Stimulated activated naive CD8-positive, alpha-beta T cell treated with anti-CD3 and anti-CD28 coated beads, Interleukin-15, Interleukin-2, amounts not matched to agents 100 ng/mL and 50 ng/mL, for 24 hours (primary cell): ENCODE measurements at regions not wholly inside any gene's neighbourhood (a gene's known extent, or its start where the extent isn't known, plus 50 kb on each side); places are given as distances from the start of the nearest gene placed in this dataset.
"Not testable (repeated sequence)": the region's sequence is repeated elsewhere in the genome, so short reads cannot be mapped to it uniquely, and the experiment has no call there.

Experiments used
- H3K27ac Mint-ChIP-seq: one replicate; pipeline ENCODE4 v1.8.0; 2021; ENCODE audit warnings: mild to moderate bottlenecking, mixed read lengths
- H3K27me3 Mint-ChIP-seq: one replicate; pipeline ENCODE4 v1.8.0; 2021; ENCODE audit warnings: mixed read lengths
- H3K36me3 Mint-ChIP-seq: one replicate; pipeline ENCODE4 v1.8.0; 2021; ENCODE audit warnings: low read depth, mixed read lengths
- H3K4me1 Mint-ChIP-seq: one replicate; pipeline ENCODE4 v1.8.0; 2021; ENCODE audit warnings: low read depth, mixed read lengths
- H3K4me3 Mint-ChIP-seq: one replicate; pipeline ENCODE4 v1.8.0; 2021; ENCODE audit warnings: mild to moderate bottlenecking, mixed read lengths
- H3K9me3 Mint-ChIP-seq: one replicate; pipeline ENCODE4 v1.8.0; 2021; ENCODE audit warnings: mixed read lengths

GRCh38 chr13:87274209-87274819 lies 396.9 kb upstream of the SLITRK5 start:
- Mint-ChIP-seq H3K9me3 (no peaks in the 10 kb centered on the region), H3K36me3 (no peaks in the 10 kb centered on the region), H3K4me1 (no peaks in the 10 kb centered on the region), H3K27me3 (no peaks in the 10 kb centered on the region), H3K27ac (no peak overlapping the region), H3K4me3 (no peak overlapping the region)

GRCh38 chr13:87280139-87280538 lies 391.0 kb upstream of the SLITRK5 start:
- H3K4me1 Mint-ChIP-seq, result no peaks in the 10 kb centered on the region
- no peaks in the 10 kb centered on the region for H3K9me3 Mint-ChIP-seq
- no peak overlapping the region for H3K4me3 Mint-ChIP-seq
- H3K27ac Mint-ChIP-seq, result no peak overlapping the region
- no peaks in the 10 kb centered on the region for H3K27me3 Mint-ChIP-seq
- no peaks in the 10 kb centered on the region for H3K36me3 Mint-ChIP-seq

GRCh38 chr13:87287721-87288120 lies 383.4 kb upstream of the SLITRK5 start:
- Mint-ChIP-seq H3K9me3 (peaks cover 22% of the 10 kb centered on the region), H3K4me3 (no peak overlapping the region), H3K27ac (no peak overlapping the region)

GRCh38 chr13:87295636-87296035 lies 375.5 kb upstream of the SLITRK5 start:
- Mint-ChIP-seq H3K4me1 (no peaks in the 10 kb centered on the region), H3K9me3 (peaks cover 15% of the 10 kb centered on the region), H3K27me3 (no peaks in the 10 kb centered on the region)

More at GRCh38 chr13:87287721-87288120, 383.4 kb upstream of the SLITRK5 start:
- Mint-ChIP-seq H3K4me1 (no peaks in the 10 kb centered on the region), H3K36me3 (no peaks in the 10 kb centered on the region), H3K27me3 (no peaks in the 10 kb centered on the region)

DNA sequence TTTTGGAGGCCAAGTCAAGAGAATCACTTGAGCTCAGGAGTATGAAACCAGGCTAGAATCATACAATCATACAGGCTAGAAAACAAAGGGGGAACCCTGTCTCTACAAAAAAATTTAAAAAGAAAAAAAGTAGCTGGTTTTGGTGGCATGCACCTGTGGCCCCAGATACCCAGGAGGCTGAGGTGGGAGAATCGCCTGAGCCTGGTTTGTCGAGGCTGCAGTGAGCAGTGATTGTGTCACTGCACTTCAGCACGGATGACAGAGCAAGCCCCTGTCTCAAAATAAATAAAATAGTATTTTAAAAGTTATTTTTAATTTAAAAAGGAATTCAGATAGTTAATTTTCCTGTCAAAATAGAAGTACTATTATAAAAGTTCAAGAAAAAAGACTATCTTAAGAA lies 369.1 kb upstream of the SLITRK5 start:
- H3K27me3 Mint-ChIP-seq, result no peaks in the 10 kb centered on the region
- no peaks in the 10 kb centered on the region for H3K36me3 Mint-ChIP-seq
- H3K9me3 Mint-ChIP-seq, result peaks cover 4% of the 10 kb centered on the region
- no peaks in the 10 kb centered on the region for H3K4me1 Mint-ChIP-seq
- no peak overlapping the region for H3K4me3 Mint-ChIP-seq
- no peak overlapping the region for H3K27ac Mint-ChIP-seq

More at GRCh38 chr13:87295636-87296035, 375.5 kb upstream of the SLITRK5 start:
- Mint-ChIP-seq H3K36me3 (no peaks in the 10 kb centered on the region), H3K27ac (no peak overlapping the region), H3K4me3 (no peak overlapping the region)

DNA sequence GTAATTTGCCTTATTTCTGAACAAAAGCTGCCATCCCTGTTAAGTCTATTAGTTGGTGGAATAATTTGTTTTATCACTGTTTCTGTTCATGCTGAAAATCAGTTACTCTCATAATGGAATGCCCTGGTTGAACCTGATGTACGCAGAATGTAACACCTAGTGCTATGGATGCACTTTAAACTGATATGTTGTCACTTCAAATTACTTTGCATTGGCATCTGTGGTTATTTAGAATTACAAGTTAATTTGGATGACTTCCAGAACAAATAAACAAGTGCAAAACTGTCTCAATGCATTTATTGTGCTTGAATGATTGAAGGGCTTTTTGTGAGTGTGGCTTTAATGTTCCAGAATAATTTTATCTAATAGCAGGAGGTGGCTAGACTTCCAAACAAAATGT lies 368.2 kb upstream of the SLITRK5 start:
- H3K27ac Mint-ChIP-seq, result no peak overlapping the region

GRCh38 chr13:87311165-87311564 lies 360.0 kb upstream of the SLITRK5 start:
- Mint-ChIP-seq H3K4me3 (no peak overlapping the region), H3K27ac (no peak overlapping the region), H3K27me3 (no peaks in the 10 kb centered on the region)

More for the DNA sequence above, 368.2 kb upstream of the SLITRK5 start:
- H3K27me3 Mint-ChIP-seq, result no peaks in the 10 kb centered on the region
- no peaks in the 10 kb centered on the region for H3K36me3 Mint-ChIP-seq
- no peaks in the 10 kb centered on the region for H3K4me1 Mint-ChIP-seq
- no peak overlapping the region for H3K4me3 Mint-ChIP-seq
- H3K9me3 Mint-ChIP-seq, result peaks cover 6% of the 10 kb centered on the region

DNA sequence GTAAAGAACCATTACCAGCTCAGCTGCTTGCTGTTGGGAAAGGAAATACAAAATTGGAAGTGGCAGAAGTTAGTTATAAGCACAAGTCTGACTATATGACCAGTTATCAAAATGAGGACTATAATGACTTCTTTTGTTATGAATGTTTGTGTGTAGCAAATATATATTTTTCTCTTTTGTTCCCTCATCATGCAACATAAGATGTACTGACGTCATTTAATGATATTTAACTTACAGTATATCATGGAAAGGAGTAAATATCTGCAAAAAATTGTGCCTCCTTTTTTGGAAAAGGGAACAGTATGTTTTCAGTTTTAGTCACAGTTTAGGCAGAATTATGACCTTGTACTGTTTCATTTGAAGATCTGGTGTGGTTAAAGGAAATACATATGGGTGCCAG lies 356.3 kb upstream of the SLITRK5 start:
- H3K9me3 Mint-ChIP-seq, result peaks cover 4% of the 10 kb centered on the region
- no peak overlapping the region for H3K4me3 Mint-ChIP-seq
- no peaks in the 10 kb centered on the region for H3K27me3 Mint-ChIP-seq
- H3K27ac Mint-ChIP-seq, result no peak overlapping the region
- no peaks in the 10 kb centered on the region for H3K4me1 Mint-ChIP-seq
- no peaks in the 10 kb centered on the region for H3K36me3 Mint-ChIP-seq

More at GRCh38 chr13:87311165-87311564, 360.0 kb upstream of the SLITRK5 start:
- Mint-ChIP-seq H3K4me1 (no peaks in the 10 kb centered on the region), H3K36me3 (no peaks in the 10 kb centered on the region), H3K9me3 (peaks cover 7% of the 10 kb centered on the region)

DNA sequence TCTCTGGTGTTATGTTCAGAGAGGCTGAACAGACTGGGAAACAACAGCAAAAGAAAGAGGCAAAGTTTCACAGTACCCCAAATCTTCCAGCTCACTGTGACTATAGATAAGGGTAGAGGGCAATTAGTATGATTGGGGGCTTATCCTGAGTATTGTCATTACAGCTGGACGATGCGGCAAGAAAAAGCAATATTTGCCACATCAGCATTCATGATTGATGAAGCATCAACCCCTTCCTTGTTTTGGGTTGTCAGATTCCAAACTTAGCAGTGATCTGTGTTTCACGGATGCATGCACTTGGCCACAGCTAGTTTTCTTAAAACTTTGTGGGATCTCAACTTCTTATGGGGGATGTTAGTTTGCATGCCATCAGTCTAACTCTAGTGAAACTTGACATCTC lies 348.8 kb upstream of the SLITRK5 start:
- Mint-ChIP-seq H3K27ac (no peak overlapping the region), H3K4me1 (no peaks in the 10 kb centered on the region), H3K36me3 (no peaks in the 10 kb centered on the region), H3K9me3 (peaks cover 12% of the 10 kb centered on the region), H3K4me3 (no peak overlapping the region), H3K27me3 (no peaks in the 10 kb centered on the region)

DNA sequence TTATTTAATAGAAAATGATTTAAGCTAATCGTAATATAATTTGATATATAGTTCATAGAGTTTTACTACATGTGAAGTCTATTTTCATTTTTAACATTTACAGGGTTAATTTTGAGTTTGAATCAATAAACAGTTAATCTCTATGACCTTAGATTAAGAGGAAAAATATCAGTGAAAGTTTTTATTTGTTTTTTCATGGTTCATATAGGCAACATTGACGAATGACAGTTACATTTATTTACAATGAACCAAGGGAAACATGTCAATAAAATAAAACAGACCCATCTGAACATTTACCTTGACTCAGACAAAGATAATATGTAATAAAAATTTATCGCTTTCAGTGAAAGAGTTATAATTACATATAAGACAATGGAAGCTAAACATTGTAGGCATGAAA lies 346.6 kb upstream of the SLITRK5 start:
- no peaks in the 10 kb centered on the region for H3K4me1 Mint-ChIP-seq
- H3K27me3 Mint-ChIP-seq, result no peaks in the 10 kb centered on the region
- H3K27ac Mint-ChIP-seq, result no peak overlapping the region
- no peak overlapping the region for H3K4me3 Mint-ChIP-seq
- peaks cover 12% of the 10 kb centered on the region for H3K9me3 Mint-ChIP-seq
- H3K36me3 Mint-ChIP-seq, result no peaks in the 10 kb centered on the region

DNA sequence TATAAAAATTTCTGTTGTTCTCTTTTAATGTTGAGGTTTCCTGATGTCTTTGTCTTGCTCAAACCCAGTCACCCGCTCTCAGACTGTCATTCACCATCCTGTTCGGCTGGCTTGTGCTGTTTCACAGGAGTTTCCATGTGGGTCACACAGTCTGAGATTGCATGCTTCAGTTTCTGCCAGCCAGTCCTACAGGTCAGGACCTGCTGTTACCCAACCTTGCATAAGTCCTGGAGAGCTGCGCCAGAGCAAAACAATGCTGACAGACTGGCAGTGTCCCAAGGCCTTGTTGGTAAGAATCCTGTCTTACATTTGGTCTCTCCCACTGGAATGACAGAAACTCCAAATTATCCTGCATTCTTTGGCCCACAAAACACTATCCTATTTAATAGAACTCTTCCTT lies 340.0 kb upstream of the SLITRK5 start:
- Mint-ChIP-seq H3K36me3 (no peaks in the 10 kb centered on the region), H3K4me3 (no peak overlapping the region), H3K9me3 (peaks cover 7% of the 10 kb centered on the region), H3K27me3 (no peaks in the 10 kb centered on the region), H3K4me1 (no peaks in the 10 kb centered on the region), H3K27ac (no peak overlapping the region)

DNA sequence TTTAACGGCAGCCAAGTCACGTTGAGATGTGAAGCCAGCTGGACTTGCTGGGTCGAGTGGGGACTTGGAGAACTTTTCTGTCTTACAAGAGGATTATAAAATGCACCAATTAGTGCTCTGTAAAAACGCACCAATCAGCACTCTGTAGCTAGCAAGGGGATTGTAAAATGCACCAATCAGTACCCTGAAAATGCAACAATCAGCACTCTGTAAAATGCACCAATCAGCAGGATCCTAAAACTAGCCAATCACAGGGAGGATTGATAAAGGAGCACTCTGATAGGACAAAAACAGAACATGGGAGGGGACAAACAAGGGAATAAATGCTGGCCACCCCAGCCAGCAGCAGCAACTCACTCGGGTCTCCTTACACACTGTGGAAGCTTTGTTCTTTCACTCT lies 337.6 kb upstream of the SLITRK5 start:
- Mint-ChIP-seq H3K27me3 (no peaks in the 10 kb centered on the region), H3K27ac (no peak overlapping the region), H3K9me3 (no peaks in the 10 kb centered on the region), H3K4me1 (no peaks in the 10 kb centered on the region), H3K4me3 (no peak overlapping the region), H3K36me3 (no peaks in the 10 kb centered on the region)

GRCh38 chr13:87334176-87334575 lies 337.0 kb upstream of the SLITRK5 start:
- H3K4me3 Mint-ChIP-seq, result no peak overlapping the region
- H3K9me3 Mint-ChIP-seq, result no peaks in the 10 kb centered on the region
- H3K36me3 Mint-ChIP-seq, result no peaks in the 10 kb centered on the region
- H3K27me3 Mint-ChIP-seq, result no peaks in the 10 kb centered on the region
- no peaks in the 10 kb centered on the region for H3K4me1 Mint-ChIP-seq
- no peak overlapping the region for H3K27ac Mint-ChIP-seq

DNA sequence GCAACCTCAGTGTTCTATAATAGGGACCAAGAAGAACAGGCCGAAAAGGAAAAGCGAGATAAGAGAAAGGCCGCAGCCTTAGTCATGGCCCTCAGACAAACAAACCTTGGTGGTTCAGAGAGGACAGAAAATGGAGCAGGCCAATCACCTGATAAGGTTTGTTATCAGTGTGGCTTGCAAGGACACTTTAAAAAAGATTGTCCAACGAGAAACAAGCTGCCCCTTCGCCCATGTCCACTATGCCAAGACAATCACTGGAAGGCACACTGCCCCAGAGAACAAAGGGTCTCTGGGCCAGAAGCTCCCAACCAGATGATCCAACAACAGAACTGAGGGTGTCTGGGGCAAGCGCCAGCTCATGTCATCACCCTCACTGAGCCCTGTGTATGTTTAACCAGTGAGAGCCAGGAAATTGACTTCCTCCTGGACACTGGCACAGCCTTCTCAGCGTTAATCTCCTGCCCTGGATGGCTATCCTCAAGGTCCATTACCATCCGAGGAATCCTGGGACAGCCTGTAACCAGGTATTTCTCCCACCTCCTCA lies 334.8 kb upstream of the SLITRK5 start:
- H3K4me1 Mint-ChIP-seq, H3K36me3 Mint-ChIP-seq, H3K27me3 Mint-ChIP-seq, H3K9me3 Mint-ChIP-seq, H3K4me3 Mint-ChIP-seq, H3K27ac Mint-ChIP-seq: not testable (repeated sequence)

GRCh38 chr13:87344176-87344575 lies 327.0 kb upstream of the SLITRK5 start:
- no peaks in the 10 kb centered on the region for H3K4me1 Mint-ChIP-seq

GRCh38 chr13:87355451-87355850 lies 315.7 kb upstream of the SLITRK5 start:
- H3K9me3 Mint-ChIP-seq, result peaks cover 5% of the 10 kb centered on the region
- no peaks in the 10 kb centered on the region for H3K27me3 Mint-ChIP-seq
- H3K4me3 Mint-ChIP-seq, result no peak overlapping the region
- H3K36me3 Mint-ChIP-seq, result no peaks in the 10 kb centered on the region
- no peaks in the 10 kb centered on the region for H3K4me1 Mint-ChIP-seq
- H3K27ac Mint-ChIP-seq, result no peak overlapping the region

More at GRCh38 chr13:87344176-87344575, 327.0 kb upstream of the SLITRK5 start:
- H3K4me3 Mint-ChIP-seq, result no peak overlapping the region
- H3K9me3 Mint-ChIP-seq, result no peaks in the 10 kb centered on the region
- no peaks in the 10 kb centered on the region for H3K36me3 Mint-ChIP-seq
- H3K27me3 Mint-ChIP-seq, result no peaks in the 10 kb centered on the region
- no peak overlapping the region for H3K27ac Mint-ChIP-seq
